Limb (tissue), 2 donors: ENCODE measurements at regions not wholly inside any gene's neighbourhood (a gene's known extent, or its start where the extent isn't known, plus 50 kb on each side); places are given as distances from the start of the nearest gene placed in this dataset.

Experiments
- DNase-seq, 2 donors: peaks; one replicate each; pipeline ENCODE4 v3.0.0-alpha.2; 2016; ENCODE audit errors: extremely low spot score in 2 of 2

DNA sequence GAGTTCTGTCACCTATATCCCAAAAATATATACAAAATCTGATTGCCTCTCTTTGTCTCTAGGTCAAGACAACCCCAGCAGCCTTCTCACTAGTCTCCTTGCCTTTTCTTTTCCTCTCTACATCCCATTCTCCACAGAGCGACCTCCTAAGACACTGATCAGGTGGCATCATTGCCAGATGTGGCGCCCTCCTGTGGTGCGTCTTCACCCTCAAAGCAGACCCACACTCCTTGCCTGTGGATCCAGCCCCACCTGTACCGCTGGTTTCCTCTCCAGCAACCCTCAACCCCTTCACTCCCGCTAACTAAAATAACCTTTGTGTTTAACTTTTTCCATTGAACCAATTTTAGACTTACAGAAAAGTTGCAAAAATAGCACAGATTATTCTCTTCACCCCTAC is 273.3 kb downstream of the GLI2 start:
- no peak for DNase-seq

DNA sequence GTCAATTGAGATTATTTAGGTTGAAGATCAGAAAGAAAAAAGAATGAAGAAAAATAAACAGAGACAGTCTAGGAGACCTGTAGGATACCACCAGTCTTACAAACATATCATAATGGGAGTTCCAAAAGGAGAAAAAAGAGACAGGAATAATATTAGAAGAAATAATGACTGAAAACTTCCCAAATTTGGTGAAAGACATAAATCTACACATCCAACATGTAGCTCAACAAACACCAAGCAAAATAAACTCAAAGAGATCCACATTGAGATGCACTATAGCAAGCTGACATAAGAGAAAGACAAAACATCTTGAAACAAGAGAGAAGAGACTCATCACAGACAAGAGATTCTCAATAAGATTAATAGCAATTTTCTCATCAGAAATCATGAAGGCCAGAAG is 274.0 kb downstream of the TFCP2L1 start:
- no peak for DNase-seq

DNA sequence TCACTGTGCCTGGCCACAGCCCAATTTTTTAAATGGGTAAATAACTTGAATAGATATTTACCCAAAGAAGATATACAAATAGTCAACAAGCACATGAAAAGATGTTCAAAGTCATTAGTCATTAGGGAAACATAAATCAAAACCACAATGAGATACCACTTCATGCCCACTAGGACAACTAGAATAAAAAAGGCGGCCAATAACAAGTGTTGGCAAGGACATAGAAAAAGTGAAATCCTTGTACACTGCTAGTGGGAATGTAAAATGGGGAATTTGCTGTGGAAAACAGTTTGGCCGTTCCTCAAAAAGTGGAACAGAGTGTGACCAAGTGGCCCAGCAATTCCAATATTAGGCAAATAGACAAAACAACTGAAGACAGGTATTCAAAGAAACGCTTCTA is 270.1 kb downstream of the TFCP2L1 start:
- DNase-seq, result no peak

DNA sequence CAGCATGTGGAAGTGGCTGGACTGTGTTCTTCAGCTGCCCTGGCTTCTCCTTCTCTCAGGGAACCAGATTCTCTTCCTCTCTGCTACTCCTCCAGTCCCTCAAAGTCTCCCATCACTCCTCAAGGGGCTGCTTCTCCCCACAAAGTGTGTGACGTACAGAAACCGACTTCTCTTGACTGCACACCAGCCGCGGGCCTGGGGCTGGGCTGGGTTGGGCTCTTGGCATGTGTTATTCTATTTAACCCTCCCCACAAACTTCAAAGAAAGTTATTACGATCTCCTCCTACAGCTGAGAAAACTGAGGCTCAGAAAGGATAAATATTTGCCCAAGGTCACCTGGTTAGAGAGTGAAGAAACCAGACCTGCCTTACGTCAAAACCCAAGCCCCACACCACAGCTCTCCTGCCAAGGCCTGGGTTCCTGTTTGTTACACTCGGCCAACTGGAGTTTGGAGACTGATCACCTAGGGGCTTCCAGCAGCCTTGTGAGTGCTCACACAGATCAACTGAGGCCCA is 269.0 kb downstream of the TFCP2L1 start:
- no peak for DNase-seq

DNA sequence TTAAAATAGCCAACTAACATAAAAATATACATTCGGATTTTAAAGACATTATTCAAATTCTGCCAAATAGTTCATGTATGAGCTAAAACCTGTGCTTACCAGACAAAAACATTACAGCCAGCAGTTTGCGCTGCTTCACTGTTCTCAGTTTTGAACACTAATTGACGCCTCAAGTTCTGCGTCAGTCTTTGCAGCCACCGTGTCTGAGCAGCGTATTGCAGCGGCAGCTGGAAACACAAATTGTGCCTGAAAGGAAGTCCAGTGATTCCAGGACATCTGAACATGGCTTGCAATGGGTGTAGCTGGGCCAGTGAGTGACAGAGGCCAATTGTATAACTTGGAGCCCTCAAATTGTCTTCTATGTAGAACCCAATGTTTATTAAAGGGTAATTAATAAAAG is 267.6 kb downstream of the TFCP2L1 start:
- peak in 1 of 2 donors; percentile 35 for DNase-seq

DNA sequence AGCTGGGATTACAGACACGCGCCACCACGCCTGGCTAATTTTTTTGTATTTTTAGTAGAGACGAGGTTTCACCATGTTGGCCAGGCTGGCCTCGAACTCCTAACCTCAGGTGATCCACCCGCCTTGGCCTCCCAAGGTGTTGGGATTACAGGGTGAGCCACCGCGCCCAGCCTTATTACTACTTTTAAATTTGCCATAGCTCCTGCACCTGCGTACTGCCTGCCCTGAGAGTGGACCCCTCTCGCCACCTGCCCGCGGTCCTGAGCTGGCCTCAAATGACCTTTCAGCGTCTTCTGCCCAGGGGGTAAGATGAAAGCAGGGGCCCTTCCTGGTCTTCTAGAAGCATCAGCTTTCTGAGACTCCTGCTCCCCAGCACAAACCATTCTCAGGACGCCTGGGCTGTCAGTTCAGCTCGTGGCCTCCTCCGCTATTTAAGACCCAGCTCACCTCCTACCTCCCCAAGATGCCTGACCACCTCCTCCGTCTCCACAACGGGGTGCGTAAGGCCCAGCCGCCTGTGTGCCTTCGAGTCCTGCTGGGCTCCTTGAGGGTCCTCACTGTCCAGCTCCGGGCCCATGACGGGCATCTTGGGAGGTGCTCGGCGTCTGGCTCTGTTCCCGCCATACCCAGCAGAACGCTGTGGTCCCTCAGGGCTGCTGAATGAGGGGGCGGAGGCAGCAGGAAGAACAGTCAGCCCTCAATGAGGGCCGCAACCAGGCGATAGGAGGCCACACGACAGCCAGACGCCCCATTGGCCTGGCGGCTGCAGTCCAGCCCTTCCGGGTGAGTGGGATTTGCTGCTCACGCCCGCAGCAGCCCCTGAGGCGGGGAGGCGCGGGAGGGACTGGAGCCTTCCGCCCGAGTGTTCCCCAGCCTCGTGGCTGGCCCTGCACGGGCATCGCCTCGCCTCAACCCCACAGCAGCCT is 266.6 kb downstream of the TFCP2L1 start:
- peak; percentile 44 to 69 for DNase-seq

DNA sequence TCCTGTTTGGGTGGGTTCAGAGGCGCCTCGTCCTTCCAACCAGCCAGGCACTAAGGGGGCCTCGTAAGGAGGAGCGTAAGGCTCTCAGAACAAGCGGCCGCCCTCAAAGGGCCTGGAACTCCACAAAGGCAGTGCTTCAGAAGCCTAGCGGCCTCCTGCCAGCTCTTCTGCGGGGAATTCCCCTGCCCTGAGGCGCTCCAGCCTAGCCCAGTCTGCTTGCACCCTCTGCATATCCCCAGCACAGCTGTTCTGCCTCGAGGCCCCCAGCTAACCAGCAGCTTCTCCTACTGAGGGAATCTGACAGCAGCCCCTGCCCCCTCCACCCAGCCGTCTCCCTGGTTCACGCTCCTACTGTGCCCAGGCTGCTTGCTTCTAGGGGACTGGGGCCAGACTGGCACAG is 265.9 kb downstream of the TFCP2L1 start:
- DNase-seq, result peak in 1 of 2 donors; percentile 61

DNA sequence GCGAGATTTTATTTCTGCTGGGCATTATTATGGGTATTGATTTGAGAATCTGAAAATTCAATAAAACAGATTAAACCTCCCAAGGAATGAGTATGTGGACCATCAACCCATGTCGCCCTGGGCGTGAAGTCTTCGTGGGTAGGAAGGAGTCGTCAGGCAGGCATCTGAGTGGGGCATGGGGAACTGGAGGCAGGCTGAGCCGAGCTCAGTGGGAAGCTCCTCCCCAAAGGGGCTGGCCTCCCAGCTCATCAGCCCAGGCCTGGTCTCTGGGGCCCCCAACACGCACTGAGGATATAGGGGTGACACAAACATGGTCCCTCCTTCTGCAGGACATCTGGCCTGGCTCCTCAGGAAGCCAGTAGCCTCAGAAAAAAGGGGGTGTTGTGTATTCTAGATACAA is 265.2 kb downstream of the TFCP2L1 start:
- no peak for DNase-seq

DNA sequence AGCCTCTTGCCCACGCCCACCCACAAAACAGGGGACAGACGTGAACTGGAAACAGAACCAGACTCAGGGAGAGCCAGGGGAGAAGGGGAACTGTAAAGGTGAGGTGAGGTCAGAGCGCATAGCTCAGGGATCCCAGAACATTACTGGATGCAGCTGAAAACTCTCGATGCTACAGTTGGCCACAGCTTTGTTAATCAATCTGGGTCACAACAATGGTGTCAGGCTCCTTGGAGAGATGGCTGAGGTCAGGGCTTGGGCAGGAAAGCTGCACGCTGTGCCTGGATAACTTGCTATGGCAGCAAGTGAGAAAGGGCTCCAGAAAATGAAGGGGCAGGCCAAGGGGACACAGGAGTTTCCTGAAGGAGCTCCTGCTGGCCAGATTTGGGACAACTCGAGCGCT is 263.3 kb downstream of the TFCP2L1 start:
- DNase-seq, result no peak

DNA sequence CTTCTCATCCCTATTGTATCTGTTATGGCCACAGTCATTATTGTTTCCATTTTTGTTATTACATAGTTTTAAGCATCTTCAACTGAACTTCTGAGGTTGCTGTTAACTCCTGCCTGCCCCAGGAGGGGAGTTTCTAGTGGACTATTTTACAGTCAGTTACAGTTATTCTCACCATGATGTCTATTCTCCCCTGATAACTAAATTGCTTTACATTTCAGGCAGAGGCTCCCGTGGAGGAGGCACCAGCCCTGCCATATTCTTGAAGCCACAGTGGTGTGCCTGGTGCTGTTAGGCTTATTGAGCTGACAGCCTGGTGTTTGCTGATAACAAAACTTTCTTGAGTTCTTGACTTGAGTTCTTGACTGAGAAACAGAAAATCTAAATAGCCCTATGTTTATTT is 256.4 kb downstream of the TFCP2L1 start:
- no peak for DNase-seq

DNA sequence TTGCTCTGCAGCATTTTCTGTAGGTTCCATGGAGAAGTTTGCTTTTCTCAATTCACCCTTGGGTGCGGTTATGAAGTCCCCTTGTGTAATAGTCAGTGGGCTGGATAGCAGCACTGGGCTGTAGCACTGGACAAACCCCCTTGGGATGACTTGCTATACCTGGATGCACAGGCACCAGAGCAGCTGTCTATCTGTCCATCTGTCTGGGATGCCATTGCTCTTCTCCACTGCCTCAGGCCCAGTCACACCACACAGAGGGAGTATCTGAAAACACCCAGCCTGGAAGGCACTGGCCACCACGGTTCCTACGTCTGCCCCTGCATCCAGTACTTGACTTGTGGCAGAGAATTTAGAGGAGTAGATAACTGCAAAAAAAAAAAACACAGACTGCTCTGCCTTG is 254.5 kb downstream of the TFCP2L1 start:
- DNase-seq, result no peak

DNA sequence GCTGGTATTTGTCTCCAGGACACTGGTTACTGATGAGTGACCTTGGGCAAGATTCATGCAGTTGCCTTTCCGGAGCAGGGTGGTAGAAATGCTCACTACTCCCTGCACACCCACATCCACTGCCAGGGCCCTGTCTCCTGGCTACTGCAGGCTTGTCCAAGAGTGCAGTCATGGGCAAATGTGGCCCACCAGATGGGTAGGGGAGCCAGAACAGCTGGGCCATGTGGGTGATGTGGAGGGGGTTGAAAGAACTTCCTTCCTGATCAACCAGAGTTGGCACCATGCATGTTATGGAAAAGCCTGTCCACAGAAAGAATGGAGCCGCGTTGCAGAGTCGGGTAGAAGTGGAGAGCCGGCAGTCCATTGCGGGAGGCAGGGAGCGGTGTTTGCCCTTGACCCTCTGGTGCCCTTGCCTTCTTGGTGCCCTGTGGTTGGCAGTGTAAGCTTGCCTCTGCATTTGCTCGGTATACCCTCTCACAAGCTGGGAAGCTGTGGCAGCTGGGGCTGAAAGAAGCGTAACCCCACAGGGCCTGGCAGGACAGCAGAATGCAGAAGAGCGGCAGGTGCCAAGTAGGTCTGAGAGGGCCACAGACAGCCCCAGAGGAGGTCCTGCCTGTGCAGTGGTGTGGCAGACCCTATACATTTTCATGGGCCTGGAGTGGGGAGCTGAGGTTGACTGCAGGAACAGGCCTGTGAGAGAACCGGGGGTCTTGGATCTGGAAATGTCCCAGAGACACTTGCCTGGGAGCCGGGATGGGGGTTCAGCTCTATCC is 253.2 kb downstream of the TFCP2L1 start:
- no peak for DNase-seq

DNA sequence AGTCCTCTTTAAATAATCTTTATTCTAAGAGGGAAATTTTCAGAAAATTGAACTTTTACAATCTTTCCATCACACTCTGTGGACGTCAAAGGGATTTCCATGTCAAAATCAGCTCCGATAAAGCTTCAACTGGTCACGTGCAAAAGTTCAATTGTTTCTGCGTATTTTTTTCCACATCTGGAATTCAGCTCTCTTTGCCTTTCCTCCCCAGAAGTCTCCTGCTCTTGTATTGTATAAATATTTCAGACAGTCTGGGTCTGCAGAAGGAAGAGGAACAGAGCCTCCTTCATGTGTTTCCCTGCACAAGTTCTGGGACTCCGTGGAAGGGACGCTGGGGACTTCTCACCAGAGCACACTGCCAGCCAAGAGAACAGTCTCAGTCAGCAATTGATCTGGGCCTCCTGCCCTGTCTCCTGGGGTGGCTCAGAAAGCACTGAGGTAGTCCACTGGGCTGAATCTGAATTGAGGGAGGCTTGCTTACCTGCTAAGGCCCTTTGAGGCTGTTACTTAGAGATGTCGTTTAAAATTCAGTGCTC is 251.5 kb downstream of the TFCP2L1 start:
- DNase-seq, result peak in 1 of 2 donors; percentile 46

DNA sequence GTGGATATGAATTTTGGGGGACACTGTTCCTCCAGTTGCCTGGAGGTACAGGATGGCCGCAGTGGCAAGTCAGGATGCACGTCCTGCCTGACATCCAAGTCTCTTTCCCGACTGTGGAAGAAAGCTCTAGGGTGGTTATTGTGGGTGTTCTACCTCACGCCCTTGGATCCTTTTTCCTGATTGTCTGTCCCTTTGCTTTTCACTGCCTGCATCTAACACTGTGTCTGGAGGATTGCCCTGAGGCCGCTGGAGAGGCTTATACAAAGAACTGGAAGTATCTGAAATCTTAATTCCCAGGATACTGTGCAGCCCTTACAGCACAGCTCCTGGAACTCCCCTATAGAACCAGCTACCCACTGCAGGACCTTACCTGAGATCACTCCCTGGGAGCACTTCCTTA is 250.5 kb downstream of the TFCP2L1 start:
- DNase-seq, result no peak

DNA sequence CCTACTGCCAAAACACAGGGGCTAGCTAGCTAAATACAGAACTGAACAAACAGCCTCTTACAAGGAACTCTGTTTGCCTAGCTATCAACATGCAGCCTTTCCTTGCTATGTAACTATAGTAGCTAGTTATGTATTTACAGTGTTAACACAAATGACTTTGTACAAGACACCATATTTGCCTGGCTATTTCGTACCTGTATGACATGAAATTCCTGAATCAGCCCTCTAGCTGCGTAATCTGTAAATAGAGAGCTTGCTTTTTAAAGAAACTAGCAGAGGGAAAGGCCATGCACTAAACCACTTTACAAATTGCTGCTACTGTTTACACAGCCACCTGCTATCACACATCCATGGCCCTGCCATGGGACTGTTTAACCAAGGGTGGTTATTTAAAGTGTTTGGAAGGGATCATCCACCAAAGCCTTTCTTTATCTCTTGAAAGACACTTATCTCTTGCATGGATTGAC is 248.7 kb downstream of the TFCP2L1 start:
- DNase-seq, result no peak

DNA sequence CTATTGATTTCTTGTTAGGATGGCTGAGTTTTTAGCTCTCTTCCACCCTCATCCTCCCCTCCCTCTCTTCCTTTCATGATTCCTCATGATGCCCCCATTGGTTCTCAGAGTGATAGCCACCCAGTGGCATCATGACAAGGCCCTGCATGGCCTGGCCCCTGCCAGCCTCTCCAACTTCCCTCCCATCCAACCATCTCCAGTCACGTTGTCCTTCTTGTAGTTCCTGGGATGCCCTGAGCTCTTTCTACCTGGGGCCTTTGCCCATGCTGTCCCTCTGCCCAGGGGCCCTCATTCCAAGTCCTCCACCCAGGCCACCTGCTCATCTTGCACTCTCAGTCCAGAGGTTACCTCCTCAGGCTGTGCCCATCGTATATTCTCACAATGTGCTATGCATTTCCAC is 247.5 kb downstream of the TFCP2L1 start:
- DNase-seq, result no peak

DNA sequence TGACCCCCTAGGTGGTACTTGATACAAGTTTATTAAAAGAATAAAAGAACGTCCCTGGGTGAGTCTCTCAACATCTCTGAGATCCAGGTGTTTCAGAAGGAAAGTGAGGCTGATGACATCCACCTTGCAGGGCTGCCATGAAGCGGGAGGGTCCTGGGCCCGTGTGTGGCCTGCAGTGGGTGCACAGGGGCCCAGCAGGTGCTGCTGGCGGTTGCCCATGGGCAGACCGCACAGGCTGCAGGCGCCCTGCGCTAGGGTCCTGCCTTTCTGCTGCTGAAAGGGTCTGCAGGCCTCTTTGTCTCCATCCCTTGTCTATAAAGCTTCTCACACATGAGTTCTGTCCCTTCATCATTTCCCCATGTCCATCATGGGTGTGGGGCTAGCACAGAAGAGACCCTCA is 247.0 kb downstream of the TFCP2L1 start:
- no peak for DNase-seq

DNA sequence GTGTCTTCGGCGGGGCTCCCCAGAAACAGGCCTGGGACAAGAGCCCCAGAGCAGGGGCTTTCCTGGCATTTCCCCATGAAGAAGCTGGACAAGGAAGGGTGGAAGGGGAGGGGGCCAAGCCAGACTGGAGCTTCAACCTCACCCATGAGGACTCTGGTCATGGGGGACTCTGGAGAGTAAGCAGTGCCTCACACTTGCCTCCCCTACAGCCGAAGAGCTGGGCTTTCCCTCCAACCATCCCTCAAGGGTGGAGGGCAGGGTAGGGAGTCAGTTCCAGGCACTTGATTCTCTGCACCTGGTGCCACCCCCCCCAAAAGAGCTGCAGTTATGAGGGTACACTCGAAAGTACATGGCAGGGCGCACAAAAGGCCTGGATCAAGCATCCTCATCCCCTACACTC is 246.6 kb downstream of the TFCP2L1 start:
- DNase-seq, result no peak

DNA sequence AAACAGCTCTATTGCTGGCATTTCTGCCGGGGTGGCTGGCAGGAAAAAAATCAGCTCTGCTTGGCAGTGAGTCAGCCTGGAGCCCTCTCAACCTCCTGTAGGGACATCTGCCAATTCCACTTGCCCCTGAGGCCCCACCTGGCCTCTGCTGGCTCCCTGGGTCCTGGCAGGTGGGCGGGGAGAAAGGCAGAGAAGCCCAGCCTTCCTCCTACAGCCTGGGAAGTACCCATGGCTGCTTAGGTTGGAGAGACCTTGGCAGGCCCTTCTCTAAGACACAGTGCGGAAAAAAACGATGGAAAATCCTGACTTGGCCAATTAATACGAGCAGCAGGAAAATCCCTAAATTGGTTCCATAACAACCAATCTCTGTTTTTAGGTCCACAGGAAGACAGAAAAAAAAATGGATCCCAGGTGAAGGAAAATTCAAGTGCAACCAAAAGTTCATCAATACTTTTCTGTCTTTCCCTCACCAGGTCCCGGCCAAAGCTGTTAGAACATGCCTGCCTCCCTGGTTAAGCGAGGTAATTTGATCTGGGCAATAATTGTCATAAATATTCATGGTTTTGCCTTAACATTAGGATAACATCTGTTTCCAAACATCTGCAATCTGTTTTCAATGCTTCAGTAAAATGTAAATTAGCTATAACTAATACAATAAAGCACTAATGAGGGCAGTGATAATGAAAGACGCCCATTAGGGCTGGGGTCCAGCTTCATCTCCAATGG is 245.9 kb downstream of the TFCP2L1 start:
- DNase-seq, result peak; percentile 55 to 61

DNA sequence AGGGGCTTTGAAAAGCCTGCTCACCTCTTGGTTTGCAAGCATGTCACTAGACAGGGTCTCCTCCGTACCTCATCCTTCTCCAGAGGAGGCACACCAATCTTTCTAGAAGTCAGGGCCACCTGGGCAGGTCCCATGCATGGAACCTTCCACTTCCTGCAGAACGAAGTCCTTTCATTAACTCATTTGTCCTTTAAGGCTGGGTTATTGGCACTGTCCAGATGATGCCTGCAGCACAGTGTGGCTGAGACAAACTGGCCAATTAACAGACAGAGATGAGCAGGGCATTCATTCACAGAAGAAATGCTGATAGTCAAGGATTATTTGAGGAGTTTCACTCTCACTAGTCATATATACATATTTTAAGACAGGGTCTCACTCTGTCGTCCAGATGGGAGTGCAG is 245.3 kb downstream of the TFCP2L1 start:
- no peak for DNase-seq

DNA sequence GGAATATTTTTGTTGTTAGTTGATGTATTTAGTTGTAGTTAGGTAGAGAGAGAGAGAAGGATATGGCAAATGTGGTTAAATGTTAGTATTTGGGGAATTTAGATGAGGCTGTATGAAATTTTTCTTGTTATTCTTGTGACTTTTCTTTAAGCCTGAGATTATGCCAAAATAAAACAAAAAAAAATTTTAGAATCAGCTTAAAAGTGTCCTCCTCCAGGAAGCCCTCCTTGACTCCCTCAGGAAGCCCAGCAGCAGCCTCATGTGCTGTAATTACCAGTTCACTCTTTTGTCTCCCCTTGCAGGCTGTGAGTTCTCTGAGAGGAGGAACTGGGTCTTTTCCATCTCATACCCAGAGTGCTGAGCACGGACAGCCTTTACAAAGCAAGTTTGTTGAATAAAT is 243.5 kb downstream of the TFCP2L1 start:
- no peak for DNase-seq
